AG10803 (cell line): ENCODE measurements at regions not wholly inside any gene's neighbourhood (a gene's known extent, or its start where the extent isn't known, plus 50 kb on each side); places are given as distances from the start of the nearest gene placed in this dataset.
"Not testable (repeated sequence)": the region's sequence is repeated elsewhere in the genome, so short reads cannot be mapped to it uniquely, and the experiment has no call there.

Experiments
- DNase-seq: peaks from one replicate; pipeline ENCODE4 v3.0.0; 2010; ENCODE audit warnings: low read depth
- H3K4me3 ChIP-seq: 2 replicates; pipeline ENCODE4 v1.5.1; 2011; ENCODE audit warnings: mild to moderate bottlenecking, low read length, control low read depth
- CTCF ChIP-seq: conservative IDR thresholded peaks from 2 replicates; pipeline ENCODE4 v1.5.1; 2011; ENCODE audit warnings: mild to moderate bottlenecking, low read length, control low read depth, inconsistent platforms

- H3K4me3 ChIP-seq, result no peak overlapping the region
- DNase-seq, result no peak
- TF ChIP-seq CTCF, result no peak
These were observed 666.7 kb downstream of the UQCRFS1 start for GRCh38 chr19:28546148-28546685.

- H3K4me3 ChIP-seq, DNase-seq: not testable (repeated sequence)
These were observed 667.6 kb downstream of the UQCRFS1 start for GRCh38 chr19:28545397-28545796.

GRCh38 chr19:28544451-28545261 lies 668.3 kb downstream of the UQCRFS1 start:
- no peak for TF ChIP-seq CTCF

GRCh38 chr19:28543244-28543776 lies 669.6 kb downstream of the UQCRFS1 start:
- DNase-seq, result no peak
- H3K4me3 ChIP-seq, result no peak overlapping the region
- TF ChIP-seq CTCF, result no peak

More at GRCh38 chr19:28544451-28545261, 668.3 kb downstream of the UQCRFS1 start:
- DNase-seq, result no peak
- H3K4me3 ChIP-seq, result no peak overlapping the region

- no peak for TF ChIP-seq CTCF
- no peak for DNase-seq
- H3K4me3 ChIP-seq, result no peak overlapping the region
These were observed 670.3 kb downstream of the UQCRFS1 start for GRCh38 chr19:28542394-28543243.

GRCh38 chr19:28541602-28542393 lies 671.2 kb downstream of the UQCRFS1 start:
- TF ChIP-seq CTCF, result no peak
- no peak for DNase-seq
- H3K4me3 ChIP-seq, result no peak overlapping the region

- DNase-seq, result no peak
- TF ChIP-seq CTCF, result no peak
- no peak overlapping the region for H3K4me3 ChIP-seq
These were observed 671.9 kb downstream of the UQCRFS1 start for GRCh38 chr19:28541029-28541428.

- DNase-seq, result not testable (repeated sequence)
These were observed 672.6 kb downstream of the UQCRFS1 start for GRCh38 chr19:28540385-28540784.

More at GRCh38 chr19:28540385-28540784, 672.6 kb downstream of the UQCRFS1 start:
- H3K4me3 ChIP-seq, result not testable (repeated sequence)
